Pancreas (tissue), 10 donors: ENCODE measurements at regions not wholly inside any gene's neighbourhood (a gene's known extent, or its start where the extent isn't known, plus 50 kb on each side); places are given as distances from the start of the nearest gene placed in this dataset.

ENCODE experiments used
- ATAC-seq, 4 donors: fragments of 200-7000 bp; cut with Tn5 transposase; one replicate each; pipeline versions ENCODE4 v1.8.0 to v1.9.1; 2020; ENCODE audit warnings: mild to moderate bottlenecking in 4 of 4, moderate library complexity in 4 of 4
- DNase-seq, 6 donors: peaks; one replicate each; pipeline ENCODE4 v3.0.0-alpha.2; 2020
- FAIRE-seq: peaks from 2 replicates; lab custom pipeline; 2012; peaks lifted over from hg19 to GRCh38; lab: Jason Lieb, UNC
- H3K27ac ChIP-seq, 4 donors: fragments of 200-600 bp; sonication (generic); 1 replicate in 3 of 4; 2 replicates in 1 of 4; pipeline versions ENCODE4 v1.5.0 to v1.8.0; 2020
- H3K27me3 ChIP-seq, 4 donors: fragments of 200-600 bp; one replicate each; pipeline ENCODE4 v1.8.0; 2021
- H3K36me3 ChIP-seq, 3 donors: fragments of 200-600 bp; sonication (generic) in 1 of 3; one replicate each; pipeline versions ENCODE4 v1.5.0 to v1.8.0; 2020 to 2021
- H3K4me1 ChIP-seq, 3 donors: fragments of 200-600 bp; one replicate each; pipeline ENCODE4 v1.8.0; 2021
- H3K4me3 ChIP-seq, 4 donors: fragments of 200-600 bp; sonication (generic) in 2 of 4; one replicate each; pipeline versions ENCODE4 v1.5.0 to v1.8.0; 2020 to 2021
- H3K9me3 ChIP-seq, 4 donors: fragments of 200-600 bp; one replicate each; pipeline ENCODE4 v1.8.0; 2021
- WGBS, 2 donors: extraction: QIAGEN DNeasy Blood & Tissue Kit; methylation state at CpG; one replicate each; pipeline ENCODE4 v1.1.7; 2013; 5-methylcytosine and 5-hydroxymethylcytosine counted together
- intact Hi-C, 3 donors: fragments of 100-400 bp; cut with DNase I; formaldehyde crosslinking; loops; one replicate each; pipeline versions ENCODE4 v1.11.1 to v1.14.2; 2022
- TF ChIP-seq, protein P1 (sequence below), 4 donors: fragments of 200-600 bp; sonication (generic) in 3 of 4; IDR thresholded peaks; one replicate each; pipeline versions ENCODE4 v1.5.0 to v1.8.0; 2021; ENCODE audit warnings: antibody characterized with exemption in 4 of 4
- donor health status: healthy with polysubstance abuse.
- donor health status: DM: no; HTN: no; CAD: no; lungs with moderate emphysema.
- donor health status: DM: no; HTN: no; CAD: no.
- donor health status: control.
- donor health status: control.
- donor health status: Bipolar disorder and iron deficiency.
- donor health status: DM: yes; HTN: yes; CAD: no.
- donor health status: DM: no; HTN: no; CAD: no.
- donor health status: DM: no; HTN: no; CAD: no.
- donor health status: DM: yes; HTN: yes; CAD: no.

DNA sequence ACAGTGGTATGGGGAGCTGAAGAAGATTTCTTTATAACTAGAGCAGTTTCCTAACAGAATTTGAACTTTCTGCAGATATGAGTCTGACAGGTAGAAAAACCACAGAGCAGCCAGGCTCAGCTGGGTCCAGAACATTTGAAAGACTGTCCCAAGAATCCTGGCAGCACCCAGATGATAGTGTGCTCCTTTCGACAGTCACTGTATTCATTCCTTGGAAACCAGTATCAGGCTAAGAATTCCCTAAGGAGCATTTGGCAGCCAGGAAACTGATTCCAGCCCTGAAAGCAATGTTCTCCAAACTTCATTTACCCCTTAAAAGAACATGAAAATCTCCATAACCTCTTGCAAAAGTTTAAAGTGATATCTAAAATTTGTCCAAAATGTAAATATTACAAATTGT lies 123.0 kb upstream of the MTAP start:
- Histone ChIP-seq H3K9me3 (no peaks in the 10 kb centered on the region), H3K27ac (no peak overlapping the region), H3K4me3 (no peak overlapping the region), H3K27me3 (peaks cover 0 to 9% (median 0%) of the 10 kb centered on the region in 4 donors), H3K4me1 (no peaks in the 10 kb centered on the region), H3K36me3 (no peaks in the 10 kb centered on the region)
- ATAC-seq = no peak
- no peak for FAIRE-seq
- TF ChIP-seq, protein P1, sequence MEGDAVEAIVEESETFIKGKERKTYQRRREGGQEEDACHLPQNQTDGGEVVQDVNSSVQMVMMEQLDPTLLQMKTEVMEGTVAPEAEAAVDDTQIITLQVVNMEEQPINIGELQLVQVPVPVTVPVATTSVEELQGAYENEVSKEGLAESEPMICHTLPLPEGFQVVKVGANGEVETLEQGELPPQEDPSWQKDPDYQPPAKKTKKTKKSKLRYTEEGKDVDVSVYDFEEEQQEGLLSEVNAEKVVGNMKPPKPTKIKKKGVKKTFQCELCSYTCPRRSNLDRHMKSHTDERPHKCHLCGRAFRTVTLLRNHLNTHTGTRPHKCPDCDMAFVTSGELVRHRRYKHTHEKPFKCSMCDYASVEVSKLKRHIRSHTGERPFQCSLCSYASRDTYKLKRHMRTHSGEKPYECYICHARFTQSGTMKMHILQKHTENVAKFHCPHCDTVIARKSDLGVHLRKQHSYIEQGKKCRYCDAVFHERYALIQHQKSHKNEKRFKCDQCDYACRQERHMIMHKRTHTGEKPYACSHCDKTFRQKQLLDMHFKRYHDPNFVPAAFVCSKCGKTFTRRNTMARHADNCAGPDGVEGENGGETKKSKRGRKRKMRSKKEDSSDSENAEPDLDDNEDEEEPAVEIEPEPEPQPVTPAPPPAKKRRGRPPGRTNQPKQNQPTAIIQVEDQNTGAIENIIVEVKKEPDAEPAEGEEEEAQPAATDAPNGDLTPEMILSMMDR (IDR thresholded peaks at IDR 0.05) = no peak
- 56 to 70% methylated on average over 1 of the region's 1 CpG for WGBS, 2 donors
- no peak for DNase-seq
- intact Hi-C loops = no loop called here

DNA sequence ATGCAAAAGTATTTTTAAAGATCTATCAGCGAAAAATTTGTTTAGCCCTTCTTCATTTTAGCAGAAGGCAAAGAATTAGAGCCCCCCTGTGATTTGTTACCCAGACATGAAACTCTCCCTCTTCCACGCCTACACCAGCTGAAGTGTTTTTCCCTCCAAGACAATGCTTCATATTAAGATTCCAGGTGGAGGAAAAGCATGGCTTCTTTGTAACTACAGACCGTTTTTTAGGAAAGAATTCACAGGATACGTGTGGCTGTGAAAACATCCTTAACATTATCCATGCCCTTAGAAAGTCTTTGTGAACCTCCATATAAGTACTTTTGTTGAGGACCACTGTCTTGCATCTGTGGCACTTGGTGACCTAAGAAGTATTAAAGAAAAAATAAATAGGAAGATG lies 121.8 kb upstream of the MTAP start:
- ATAC-seq (no peak), DNase-seq (no peak), FAIRE-seq (no peak)
- WGBS, 2 donors = 71 to 76% methylated on average over 4 of the region's 4 CpGs
- H3K4me1 ChIP-seq = no peaks in the 10 kb centered on the region
- no peak overlapping the region for H3K4me3 ChIP-seq
- TF ChIP-seq, protein P1 (IDR thresholded peaks at IDR 0.05) = no peak
- H3K27ac ChIP-seq = no peak overlapping the region
- peaks cover 0 to 9% (median 0%) of the 10 kb centered on the region in 4 donors for H3K27me3 ChIP-seq
- intact Hi-C loops = no loop called here
- H3K36me3 ChIP-seq = no peaks in the 10 kb centered on the region
- no peaks in the 10 kb centered on the region for H3K9me3 ChIP-seq

DNA sequence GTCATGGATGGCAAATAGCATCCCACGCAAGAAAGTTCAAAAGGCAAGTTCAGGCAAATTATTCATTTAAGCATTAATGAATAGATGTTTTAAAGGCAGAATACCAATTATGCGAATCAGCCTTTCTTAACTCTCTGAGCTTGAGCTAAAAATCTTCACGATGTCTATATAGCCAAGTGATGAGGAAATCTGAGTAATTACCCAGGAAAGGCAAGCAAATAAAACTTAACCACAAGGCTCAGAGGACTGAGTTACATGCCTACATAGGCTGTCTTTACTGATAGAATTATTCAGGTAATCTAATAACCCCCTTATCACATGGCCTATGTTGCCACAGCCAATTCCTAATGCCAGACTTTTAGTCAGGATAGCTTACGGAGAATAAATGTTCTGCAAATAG lies 120.8 kb upstream of the MTAP start:
- WGBS, 2 donors = 74 to 82% methylated on average over 4 of the region's 4 CpGs
- intact Hi-C loops = no loop called here
- TF ChIP-seq, protein P1 (IDR thresholded peaks at IDR 0.05) = no peak
- no peak for DNase-seq
- Histone ChIP-seq H3K27ac (no peak overlapping the region), H3K36me3 (no peaks in the 10 kb centered on the region), H3K27me3 (peaks cover 0 to 9% (median 0%) of the 10 kb centered on the region in 4 donors), H3K9me3 (no peaks in the 10 kb centered on the region), H3K4me1 (no peaks in the 10 kb centered on the region), H3K4me3 (no peak overlapping the region)
- no peak for ATAC-seq
- FAIRE-seq = no peak

DNA sequence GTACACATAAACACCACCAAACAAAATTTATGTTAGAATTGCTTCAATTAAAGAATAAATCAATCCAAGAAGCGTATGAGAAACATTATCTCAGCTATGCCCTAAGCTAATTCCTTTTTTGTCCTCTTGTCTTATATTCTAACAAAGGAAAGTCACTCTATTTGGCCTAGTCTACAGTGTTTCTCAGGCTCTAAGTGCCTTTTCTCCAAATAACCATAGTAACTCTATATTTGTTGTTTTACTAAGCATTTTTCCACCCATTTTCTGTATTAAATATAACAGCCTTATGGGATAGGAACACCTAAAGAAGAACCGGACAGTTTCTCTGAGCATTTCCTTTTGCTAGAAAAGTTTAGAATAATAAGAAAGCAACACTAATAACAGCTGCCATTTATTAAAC lies 120.1 kb upstream of the MTAP start:
- no peak for ATAC-seq
- FAIRE-seq = no peak
- Histone ChIP-seq H3K27ac (no peak overlapping the region), H3K4me3 (no peak overlapping the region), H3K27me3 (peaks cover 0 to 9% (median 0%) of the 10 kb centered on the region in 4 donors), H3K36me3 (no peaks in the 10 kb centered on the region), H3K4me1 (no peaks in the 10 kb centered on the region), H3K9me3 (no peaks in the 10 kb centered on the region)
- WGBS, 2 donors = 77 to 87% methylated on average over 2 of the region's 2 CpGs
- TF ChIP-seq, protein P1 (IDR thresholded peaks at IDR 0.05) = no peak
- DNase-seq = no peak
- intact Hi-C loops = no loop called here

DNA sequence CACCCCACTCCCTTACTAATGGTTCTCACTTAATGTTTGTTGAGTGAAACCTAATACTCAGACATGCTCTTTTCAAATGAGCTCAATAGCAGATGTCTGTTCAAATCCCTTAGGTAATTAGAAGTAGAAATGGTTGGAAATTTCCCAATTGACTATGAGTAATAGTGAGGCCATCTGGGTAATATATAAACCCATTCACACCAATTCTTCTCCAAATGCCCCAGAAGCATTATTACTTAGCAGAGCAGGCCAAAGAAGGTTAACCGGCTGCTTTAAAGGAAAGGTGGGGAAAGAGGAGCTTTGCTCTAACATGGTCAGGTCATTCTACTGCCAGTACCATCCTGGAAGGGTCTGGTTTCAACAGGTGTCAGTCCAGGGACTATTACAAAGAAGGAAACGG lies 119.5 kb upstream of the MTAP start:
- intact Hi-C loops = no loop called here
- TF ChIP-seq, protein P1 (IDR thresholded peaks at IDR 0.05) = no peak
- WGBS, 2 donors = 67 to 75% methylated on average over 2 of the region's 2 CpGs
- Histone ChIP-seq H3K4me3 (no peak overlapping the region), H3K36me3 (no peaks in the 10 kb centered on the region), H3K9me3 (no peaks in the 10 kb centered on the region), H3K4me1 (no peaks in the 10 kb centered on the region), H3K27me3 (peaks cover 0 to 9% (median 0%) of the 10 kb centered on the region in 4 donors), H3K27ac (no peak overlapping the region)
- DNase-seq (no peak), ATAC-seq (no peak), FAIRE-seq (no peak)
